Loucy (cell line): ENCODE measurements at regions not wholly inside any gene's neighbourhood (a gene's known extent, or its start where the extent isn't known, plus 50 kb on each side); places are given as distances from the start of the nearest gene placed in this dataset.

Experiments used
- H2AFZ ChIP-seq: fragments of 200-600 bp; sonication (generic); 2 replicates; pipeline ENCODE4 v1.6.0; 2016; ENCODE audit warnings: antibody characterized with exemption, mild to moderate bottlenecking, low read length, moderate library complexity
- H3F3A ChIP-seq: fragments of 200-600 bp; 2 replicates; pipeline ENCODE4 v1.6.0; 2016; ENCODE audit warnings: antibody characterized with exemption, low read depth, mild to moderate bottlenecking
- H3K27me3 ChIP-seq: fragments of 200-600 bp; sonication (generic); 2 replicates; pipeline ENCODE4 v1.6.1; 2014; ENCODE audit warnings: low read length, mild to moderate bottlenecking; ENCODE audit not compliant: insufficient read depth, poor library complexity, severe bottlenecking
- H3K36me3 ChIP-seq: fragments of 200-600 bp; sonication (generic); 2 replicates; pipeline ENCODE4 v1.6.1; 2016; ENCODE audit warnings: low read length; ENCODE audit not compliant: insufficient read depth
- H3K4me1 ChIP-seq: fragments of 200-600 bp; sonication (generic); 2 replicates; pipeline ENCODE4 v1.5.1; 2014; ENCODE audit warnings: low read length, mild to moderate bottlenecking; ENCODE audit not compliant: insufficient read depth, poor library complexity, severe bottlenecking
- H3K4me2 ChIP-seq: fragments of 200-600 bp; sonication (generic); 2 replicates; pipeline ENCODE4 v1.6.0; 2014; ENCODE audit warnings: antibody characterized with exemption, low read length, low read depth, mild to moderate bottlenecking; ENCODE audit not compliant: poor library complexity, severe bottlenecking
- H3K4me3 ChIP-seq: fragments of 200-600 bp; sonication (generic); 2 replicates; pipeline ENCODE4 v1.5.1; 2014; ENCODE audit warnings: low read length, mild to moderate bottlenecking, mixed read lengths; ENCODE audit not compliant: poor library complexity, severe bottlenecking
- H3K79me2 ChIP-seq: fragments of 200-600 bp; sonication (generic); 2 replicates; pipeline ENCODE4 v1.6.1; 2014; ENCODE audit warnings: low read length; ENCODE audit not compliant: insufficient read depth
- H3K9ac ChIP-seq: fragments of 200-600 bp; sonication (generic); 2 replicates; pipeline ENCODE4 v1.6.0; 2014; ENCODE audit warnings: mild to moderate bottlenecking, low read depth, low read length, moderate library complexity; ENCODE audit not compliant: poor library complexity, severe bottlenecking
- H3K9me2 ChIP-seq: fragments of 200-600 bp; sonication (generic); replicated peaks from 2 replicates; pipeline ENCODE4 v1.6.1; 2016; ENCODE audit warnings: low read depth, low read length, mixed read lengths
- H3K9me3 ChIP-seq: fragments of 200-600 bp; sonication (generic); 2 replicates; pipeline ENCODE4 v1.6.1; 2014; ENCODE audit warnings: mild to moderate bottlenecking, antibody characterized with exemption, low read length, low read depth; ENCODE audit not compliant: insufficient read depth
- H4K20me1 ChIP-seq: fragments of 200-600 bp; sonication (generic); 2 replicates; pipeline ENCODE4 v1.6.0; 2014; ENCODE audit warnings: antibody characterized with exemption, low read length, mild to moderate bottlenecking; ENCODE audit not compliant: insufficient read depth, poor library complexity, severe bottlenecking
- CTCF ChIP-seq: fragments of 200-600 bp; sonication (generic); conservative IDR thresholded peaks from 2 replicates; pipeline ENCODE4 v1.5.1; 2014; ENCODE audit warnings: mild to moderate bottlenecking, antibody characterized with exemption, low read length
- EZH2phosphoT487 ChIP-seq: fragments of 200-600 bp; IDR thresholded peaks from 2 replicates; pipeline ENCODE4 v1.6.1; 2018; ENCODE audit warnings: antibody characterized with exemption, mild to moderate bottlenecking, moderate library complexity, borderline replicate concordance

GRCh38 chr15:26176831-26177230, 313.7 kb upstream of the ATP10A start:
- H3K4me1 ChIP-seq, result no peaks in the 10 kb centered on the region
- peaks cover 4% of the 10 kb centered on the region; the same call in 1 of the 2 replicates for H3K9me3 ChIP-seq
- H3K79me2 ChIP-seq, result no peaks in the 10 kb centered on the region
- TF ChIP-seq CTCF, result no peak
- no peaks in the 10 kb centered on the region for H3K9me2 ChIP-seq
- no peaks in the 10 kb centered on the region for H3K36me3 ChIP-seq
- H3K27me3 ChIP-seq, result no peaks in the 10 kb centered on the region
- no peaks in the 10 kb centered on the region for H3F3A ChIP-seq
- no peak overlapping the region for H3K4me2 ChIP-seq
- H2AFZ ChIP-seq, result no peak overlapping the region
- H4K20me1 ChIP-seq, result no peaks in the 10 kb centered on the region
- H3K9ac ChIP-seq, result no peak overlapping the region
- no peak overlapping the region for H3K4me3 ChIP-seq

GRCh38 chr15:26171266-26171665, 308.1 kb upstream of the ATP10A start:
- Histone ChIP-seq H3K4me1 (no peaks in the 10 kb centered on the region), H3K27me3 (no peaks in the 10 kb centered on the region), H3K9me2 (no peaks in the 10 kb centered on the region), H3F3A (no peaks in the 10 kb centered on the region), H3K9me3 (peaks cover 6% of the 10 kb centered on the region; the same call in 1 of the 2 replicates), H3K79me2 (no peaks in the 10 kb centered on the region), H3K9ac (no peak overlapping the region), H4K20me1 (no peaks in the 10 kb centered on the region), H2AFZ (no peak overlapping the region), H3K4me3 (no peak overlapping the region), H3K36me3 (no peaks in the 10 kb centered on the region), H3K4me2 (no peak overlapping the region)
- TF ChIP-seq CTCF (no peak), EZH2phosphoT487 (no peak)

GRCh38 chr15:26166429-26166828, 303.3 kb upstream of the ATP10A start:
- H3K4me3 ChIP-seq, result no peak overlapping the region
- no peaks in the 10 kb centered on the region for H4K20me1 ChIP-seq
- no peak overlapping the region for H3K9ac ChIP-seq
- no peaks in the 10 kb centered on the region for H3K36me3 ChIP-seq
- H3K4me2 ChIP-seq, result no peak overlapping the region
- no peaks in the 10 kb centered on the region for H3K4me1 ChIP-seq
- no peak for TF ChIP-seq EZH2phosphoT487
- no peak for TF ChIP-seq CTCF
- H2AFZ ChIP-seq, result no peak overlapping the region
- H3K79me2 ChIP-seq, result no peaks in the 10 kb centered on the region
- peaks cover 2% of the 10 kb centered on the region; the same call in 1 of the 2 replicates for H3K9me3 ChIP-seq
- no peaks in the 10 kb centered on the region for H3K27me3 ChIP-seq
- H3K9me2 ChIP-seq, result no peaks in the 10 kb centered on the region
- H3F3A ChIP-seq, result no peaks in the 10 kb centered on the region
